Loucy (cell line): ENCODE measurements at regions not wholly inside any gene's neighbourhood (a gene's known extent, or its start where the extent isn't known, plus 50 kb on each side); places are given as distances from the start of the nearest gene placed in this dataset.

ENCODE experiments used
- H2AFZ ChIP-seq: fragments of 200-600 bp; sonication (generic); 2 replicates; pipeline ENCODE4 v1.6.0; 2016; ENCODE audit warnings: antibody characterized with exemption, mild to moderate bottlenecking, low read length, moderate library complexity
- H3F3A ChIP-seq: fragments of 200-600 bp; 2 replicates; pipeline ENCODE4 v1.6.0; 2016; ENCODE audit warnings: antibody characterized with exemption, low read depth, mild to moderate bottlenecking
- H3K27me3 ChIP-seq: fragments of 200-600 bp; sonication (generic); 2 replicates; pipeline ENCODE4 v1.6.1; 2014; ENCODE audit warnings: low read length, mild to moderate bottlenecking; ENCODE audit not compliant: insufficient read depth, poor library complexity, severe bottlenecking
- H3K36me3 ChIP-seq: fragments of 200-600 bp; sonication (generic); 2 replicates; pipeline ENCODE4 v1.6.1; 2016; ENCODE audit warnings: low read length; ENCODE audit not compliant: insufficient read depth
- H3K4me1 ChIP-seq: fragments of 200-600 bp; sonication (generic); 2 replicates; pipeline ENCODE4 v1.5.1; 2014; ENCODE audit warnings: low read length, mild to moderate bottlenecking; ENCODE audit not compliant: insufficient read depth, poor library complexity, severe bottlenecking
- H3K4me2 ChIP-seq: fragments of 200-600 bp; sonication (generic); 2 replicates; pipeline ENCODE4 v1.6.0; 2014; ENCODE audit warnings: antibody characterized with exemption, low read length, low read depth, mild to moderate bottlenecking; ENCODE audit not compliant: poor library complexity, severe bottlenecking
- H3K4me3 ChIP-seq: fragments of 200-600 bp; sonication (generic); 2 replicates; pipeline ENCODE4 v1.5.1; 2014; ENCODE audit warnings: low read length, mild to moderate bottlenecking, mixed read lengths; ENCODE audit not compliant: poor library complexity, severe bottlenecking
- H3K79me2 ChIP-seq: fragments of 200-600 bp; sonication (generic); 2 replicates; pipeline ENCODE4 v1.6.1; 2014; ENCODE audit warnings: low read length; ENCODE audit not compliant: insufficient read depth
- H3K9ac ChIP-seq: fragments of 200-600 bp; sonication (generic); 2 replicates; pipeline ENCODE4 v1.6.0; 2014; ENCODE audit warnings: mild to moderate bottlenecking, low read depth, low read length, moderate library complexity; ENCODE audit not compliant: poor library complexity, severe bottlenecking
- H3K9me2 ChIP-seq: fragments of 200-600 bp; sonication (generic); replicated peaks from 2 replicates; pipeline ENCODE4 v1.6.1; 2016; ENCODE audit warnings: low read depth, low read length, mixed read lengths
- H3K9me3 ChIP-seq: fragments of 200-600 bp; sonication (generic); 2 replicates; pipeline ENCODE4 v1.6.1; 2014; ENCODE audit warnings: mild to moderate bottlenecking, antibody characterized with exemption, low read length, low read depth; ENCODE audit not compliant: insufficient read depth
- H4K20me1 ChIP-seq: fragments of 200-600 bp; sonication (generic); 2 replicates; pipeline ENCODE4 v1.6.0; 2014; ENCODE audit warnings: antibody characterized with exemption, low read length, mild to moderate bottlenecking; ENCODE audit not compliant: insufficient read depth, poor library complexity, severe bottlenecking
- EZH2phosphoT487 ChIP-seq: fragments of 200-600 bp; IDR thresholded peaks from 2 replicates; pipeline ENCODE4 v1.6.1; 2018; ENCODE audit warnings: antibody characterized with exemption, mild to moderate bottlenecking, moderate library complexity, borderline replicate concordance
- TF ChIP-seq, protein P1 (sequence below): fragments of 200-600 bp; sonication (generic); conservative IDR thresholded peaks from 2 replicates; pipeline ENCODE4 v1.5.1; 2014; ENCODE audit warnings: mild to moderate bottlenecking, antibody characterized with exemption, low read length

DNA sequence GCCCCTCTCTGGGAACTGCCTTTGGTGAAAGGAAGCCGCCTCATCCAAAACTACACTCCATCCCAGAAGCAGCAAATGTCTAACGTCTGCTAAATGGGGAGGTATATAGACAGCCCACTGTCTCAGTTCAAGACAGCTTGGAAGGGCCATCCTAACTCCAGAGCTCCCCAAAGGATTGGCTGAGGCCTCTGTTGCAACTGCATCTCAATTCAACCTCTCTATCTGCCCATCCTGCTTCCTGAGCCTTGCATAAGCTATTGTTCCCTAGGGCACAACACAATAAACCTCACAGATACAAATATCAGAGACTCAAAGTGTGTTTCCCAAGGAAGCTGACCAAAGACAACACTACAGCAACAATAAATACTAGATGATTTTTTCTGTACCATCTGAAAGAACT is 495.2 kb upstream of the SOX5 start:
- Histone ChIP-seq H3K9ac (no peak overlapping the region), H3F3A (peaks cover 7% of the 10 kb centered on the region; the same call in 1 of the 2 replicates), H3K79me2 (peaks cover 15% of the 10 kb centered on the region; the same call in 1 of the 2 replicates), H4K20me1 (no peaks in the 10 kb centered on the region), H3K27me3 (no peaks in the 10 kb centered on the region), H3K9me2 (no peaks in the 10 kb centered on the region), H3K4me1 (peaks cover 60% of the 10 kb centered on the region), H3K4me2 (peak overlapping the region; percentile 1), H3K36me3 (no peaks in the 10 kb centered on the region), H3K4me3 (no peak overlapping the region), H3K9me3 (no peaks in the 10 kb centered on the region), H2AFZ (no peak overlapping the region)
- TF ChIP-seq, protein P1, sequence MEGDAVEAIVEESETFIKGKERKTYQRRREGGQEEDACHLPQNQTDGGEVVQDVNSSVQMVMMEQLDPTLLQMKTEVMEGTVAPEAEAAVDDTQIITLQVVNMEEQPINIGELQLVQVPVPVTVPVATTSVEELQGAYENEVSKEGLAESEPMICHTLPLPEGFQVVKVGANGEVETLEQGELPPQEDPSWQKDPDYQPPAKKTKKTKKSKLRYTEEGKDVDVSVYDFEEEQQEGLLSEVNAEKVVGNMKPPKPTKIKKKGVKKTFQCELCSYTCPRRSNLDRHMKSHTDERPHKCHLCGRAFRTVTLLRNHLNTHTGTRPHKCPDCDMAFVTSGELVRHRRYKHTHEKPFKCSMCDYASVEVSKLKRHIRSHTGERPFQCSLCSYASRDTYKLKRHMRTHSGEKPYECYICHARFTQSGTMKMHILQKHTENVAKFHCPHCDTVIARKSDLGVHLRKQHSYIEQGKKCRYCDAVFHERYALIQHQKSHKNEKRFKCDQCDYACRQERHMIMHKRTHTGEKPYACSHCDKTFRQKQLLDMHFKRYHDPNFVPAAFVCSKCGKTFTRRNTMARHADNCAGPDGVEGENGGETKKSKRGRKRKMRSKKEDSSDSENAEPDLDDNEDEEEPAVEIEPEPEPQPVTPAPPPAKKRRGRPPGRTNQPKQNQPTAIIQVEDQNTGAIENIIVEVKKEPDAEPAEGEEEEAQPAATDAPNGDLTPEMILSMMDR = no peak
- TF ChIP-seq EZH2phosphoT487 = no peak

DNA sequence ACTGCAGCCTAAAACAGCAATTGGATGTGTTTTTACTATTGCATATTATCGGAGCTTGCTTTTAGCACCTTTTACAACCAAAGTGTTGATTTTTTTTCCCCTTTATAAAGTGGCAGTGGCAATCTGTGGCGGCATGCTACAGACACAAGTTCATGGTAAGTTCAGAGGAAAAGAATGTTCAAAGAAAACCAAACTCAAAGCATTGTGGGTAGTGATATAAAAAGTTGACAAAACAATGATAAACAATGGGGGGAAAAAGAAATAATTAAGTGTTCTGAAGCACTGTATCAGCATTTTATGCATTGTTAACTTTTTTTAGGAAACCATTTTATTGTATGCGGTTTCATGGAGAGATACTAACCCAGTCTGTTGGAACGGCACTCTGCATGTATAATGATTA is 492.0 kb upstream of the SOX5 start:
- no peaks in the 10 kb centered on the region for H4K20me1 ChIP-seq
- H3K9me3 ChIP-seq = peaks cover 7% of the 10 kb centered on the region
- H3K9ac ChIP-seq = no peak overlapping the region
- TF ChIP-seq, protein P1 = no peak
- TF ChIP-seq EZH2phosphoT487 = no peak
- no peaks in the 10 kb centered on the region for H3K36me3 ChIP-seq
- H3F3A ChIP-seq = peaks cover 7% of the 10 kb centered on the region; the same call in 1 of the 2 replicates
- no peak overlapping the region for H2AFZ ChIP-seq
- H3K9me2 ChIP-seq = no peaks in the 10 kb centered on the region
- peaks cover 52% of the 10 kb centered on the region for H3K4me1 ChIP-seq
- peaks cover 15% of the 10 kb centered on the region; the same call in 1 of the 2 replicates for H3K79me2 ChIP-seq
- peak overlapping the region; percentile 39 for H3K4me3 ChIP-seq
- peak overlapping the region; percentile 52 for H3K4me2 ChIP-seq
- H3K27me3 ChIP-seq = no peaks in the 10 kb centered on the region

DNA sequence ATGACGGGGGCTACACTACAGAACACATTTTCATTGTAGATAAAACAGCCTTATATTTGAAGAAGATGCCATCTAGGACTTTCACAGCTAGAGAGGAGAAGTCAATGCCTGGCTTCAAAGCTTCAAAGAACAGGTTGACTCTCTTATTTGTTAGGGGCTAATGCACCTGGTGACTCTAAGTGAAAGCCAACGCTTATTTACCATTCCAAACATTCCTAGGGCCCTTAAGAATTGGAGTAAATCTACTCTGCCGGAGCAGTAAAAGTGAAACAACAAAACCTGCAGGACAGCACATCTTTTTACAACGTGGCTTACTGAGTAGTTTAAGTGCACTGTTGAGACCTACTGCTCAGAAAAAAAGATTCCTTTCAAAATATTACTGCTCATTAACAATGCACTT is 487.2 kb upstream of the SOX5 start:
- Histone ChIP-seq H3K27me3 (no peaks in the 10 kb centered on the region), H3K9me2 (no peaks in the 10 kb centered on the region), H3K4me2 (no peak overlapping the region), H3K4me3 (no peak overlapping the region), H3K79me2 (peaks cover 20% of the 10 kb centered on the region), H3F3A (no peaks in the 10 kb centered on the region), H3K36me3 (no peaks in the 10 kb centered on the region), H3K9me3 (peaks cover 9% of the 10 kb centered on the region), H3K4me1 (peaks cover 20% of the 10 kb centered on the region), H4K20me1 (no peaks in the 10 kb centered on the region), H3K9ac (no peak overlapping the region), H2AFZ (no peak overlapping the region)
- TF ChIP-seq, protein P1 = no peak
- TF ChIP-seq EZH2phosphoT487 = no peak
